Tibial nerve (tissue), 3 donors: ENCODE measurements at regions not wholly inside any gene's neighbourhood (a gene's known extent, or its start where the extent isn't known, plus 50 kb on each side); places are given as distances from the start of the nearest gene placed in this dataset.

Source experiments
- POLR2A ChIP-seq, 2 donors: fragments of 450-650 bp; IDR thresholded peaks; one replicate each; pipeline ENCODE4 v1.6.1; 2017; ENCODE audit warnings: antibody characterized with exemption in 2 of 2, mild to moderate bottlenecking in 2 of 2, moderate library complexity in 2 of 2
- TF ChIP-seq, protein P1 (sequence below), 5 experiments: fragments of 200-600 bp in 3 of 5; fragments of 450-650 bp in 2 of 5; sonication (generic) in 3 of 5; IDR thresholded peaks; one replicate each; pipeline ENCODE4 v1.5.1; 2016 to 2019; ENCODE audit warnings: antibody characterized with exemption in 5 of 5, mild to moderate bottlenecking in 3 of 5, moderate library complexity in 2 of 5

DNA sequence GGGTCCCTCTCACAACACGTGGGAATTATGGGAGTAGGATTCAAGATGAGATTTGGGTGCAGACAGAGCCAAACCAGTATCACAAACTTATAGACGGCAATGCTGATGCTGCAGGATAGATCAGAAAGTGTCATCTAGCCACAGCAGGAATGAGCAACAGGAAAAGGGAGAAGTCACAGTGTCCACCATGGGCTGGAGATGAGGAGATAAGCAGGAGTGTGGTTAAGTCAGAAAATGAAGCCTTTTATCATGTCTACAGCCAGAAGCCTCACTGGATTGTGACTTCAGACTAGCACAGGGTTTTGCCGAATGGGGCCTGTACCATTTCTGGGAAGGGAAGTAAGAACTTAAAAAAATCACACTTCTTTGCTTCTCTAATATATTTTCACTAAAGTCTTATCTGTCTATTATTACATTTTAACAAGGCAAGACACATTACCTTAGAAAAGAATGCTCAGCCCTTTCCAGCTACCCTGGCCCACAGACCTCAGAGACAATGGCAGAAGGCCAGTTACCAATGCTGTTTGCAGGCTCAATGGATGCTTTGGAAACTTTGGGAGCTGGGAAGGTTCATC, 490.2 kb upstream of the SALL1 start:
- TF ChIP-seq POLR2A (IDR thresholded peaks at IDR 0.05): no peak
- TF ChIP-seq, protein P1, sequence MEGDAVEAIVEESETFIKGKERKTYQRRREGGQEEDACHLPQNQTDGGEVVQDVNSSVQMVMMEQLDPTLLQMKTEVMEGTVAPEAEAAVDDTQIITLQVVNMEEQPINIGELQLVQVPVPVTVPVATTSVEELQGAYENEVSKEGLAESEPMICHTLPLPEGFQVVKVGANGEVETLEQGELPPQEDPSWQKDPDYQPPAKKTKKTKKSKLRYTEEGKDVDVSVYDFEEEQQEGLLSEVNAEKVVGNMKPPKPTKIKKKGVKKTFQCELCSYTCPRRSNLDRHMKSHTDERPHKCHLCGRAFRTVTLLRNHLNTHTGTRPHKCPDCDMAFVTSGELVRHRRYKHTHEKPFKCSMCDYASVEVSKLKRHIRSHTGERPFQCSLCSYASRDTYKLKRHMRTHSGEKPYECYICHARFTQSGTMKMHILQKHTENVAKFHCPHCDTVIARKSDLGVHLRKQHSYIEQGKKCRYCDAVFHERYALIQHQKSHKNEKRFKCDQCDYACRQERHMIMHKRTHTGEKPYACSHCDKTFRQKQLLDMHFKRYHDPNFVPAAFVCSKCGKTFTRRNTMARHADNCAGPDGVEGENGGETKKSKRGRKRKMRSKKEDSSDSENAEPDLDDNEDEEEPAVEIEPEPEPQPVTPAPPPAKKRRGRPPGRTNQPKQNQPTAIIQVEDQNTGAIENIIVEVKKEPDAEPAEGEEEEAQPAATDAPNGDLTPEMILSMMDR (IDR thresholded peaks at IDR 0.05): no peak
